ENCODE measurements at regions not wholly inside any gene's neighbourhood (a gene's known extent, or its start where the extent isn't known, plus 50 kb on each side); places are given as distances from the start of the nearest gene placed in this dataset.
"Not testable (repeated sequence)": the region's sequence is repeated elsewhere in the genome, so short reads cannot be mapped to it uniquely, and the experiment has no call there.

DNA sequence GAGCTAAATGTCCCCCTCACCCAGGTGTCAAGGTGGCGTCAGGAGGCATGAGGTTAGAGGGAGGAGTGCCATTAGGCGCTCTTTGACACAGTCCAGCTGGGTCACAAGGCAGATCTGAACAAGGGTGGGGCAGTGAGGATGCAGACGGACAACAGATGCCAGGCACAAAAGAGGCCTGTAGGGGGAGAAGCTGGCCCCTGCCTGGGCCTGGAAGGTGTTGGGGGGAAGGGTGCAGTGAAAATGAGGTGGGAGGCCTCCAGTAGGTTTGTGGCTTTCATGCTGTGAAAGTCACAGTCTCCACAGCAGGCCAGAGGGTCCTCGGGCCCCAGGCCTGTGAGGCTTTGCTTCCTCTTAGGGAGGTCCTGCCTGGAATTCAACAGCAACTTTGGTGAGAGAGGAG is 85.0 kb upstream of the PLET1 start:
- no peak for TF ChIP-seq POLR2A (IDR thresholded peaks at IDR 0.05)
- TF ChIP-seq, protein P1, sequence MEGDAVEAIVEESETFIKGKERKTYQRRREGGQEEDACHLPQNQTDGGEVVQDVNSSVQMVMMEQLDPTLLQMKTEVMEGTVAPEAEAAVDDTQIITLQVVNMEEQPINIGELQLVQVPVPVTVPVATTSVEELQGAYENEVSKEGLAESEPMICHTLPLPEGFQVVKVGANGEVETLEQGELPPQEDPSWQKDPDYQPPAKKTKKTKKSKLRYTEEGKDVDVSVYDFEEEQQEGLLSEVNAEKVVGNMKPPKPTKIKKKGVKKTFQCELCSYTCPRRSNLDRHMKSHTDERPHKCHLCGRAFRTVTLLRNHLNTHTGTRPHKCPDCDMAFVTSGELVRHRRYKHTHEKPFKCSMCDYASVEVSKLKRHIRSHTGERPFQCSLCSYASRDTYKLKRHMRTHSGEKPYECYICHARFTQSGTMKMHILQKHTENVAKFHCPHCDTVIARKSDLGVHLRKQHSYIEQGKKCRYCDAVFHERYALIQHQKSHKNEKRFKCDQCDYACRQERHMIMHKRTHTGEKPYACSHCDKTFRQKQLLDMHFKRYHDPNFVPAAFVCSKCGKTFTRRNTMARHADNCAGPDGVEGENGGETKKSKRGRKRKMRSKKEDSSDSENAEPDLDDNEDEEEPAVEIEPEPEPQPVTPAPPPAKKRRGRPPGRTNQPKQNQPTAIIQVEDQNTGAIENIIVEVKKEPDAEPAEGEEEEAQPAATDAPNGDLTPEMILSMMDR (IDR thresholded peaks at IDR 0.05), result no peak
- WGBS, 2 donors, result 73 to 74% methylated on average over 4 of the region's 4 CpGs
- intact Hi-C loops (cut with DNase I; ENCODE audit: low total_unique reads), result no loop called here
- no peak overlapping the region for H3K4me3 ChIP-seq (ENCODE audit: low read depth, poor library complexity, severe bottlenecking)
- peak in 1 of 2 donors; percentile 68 for DNase-seq (ENCODE audit: low spot score in 2 of 2)

DNA sequence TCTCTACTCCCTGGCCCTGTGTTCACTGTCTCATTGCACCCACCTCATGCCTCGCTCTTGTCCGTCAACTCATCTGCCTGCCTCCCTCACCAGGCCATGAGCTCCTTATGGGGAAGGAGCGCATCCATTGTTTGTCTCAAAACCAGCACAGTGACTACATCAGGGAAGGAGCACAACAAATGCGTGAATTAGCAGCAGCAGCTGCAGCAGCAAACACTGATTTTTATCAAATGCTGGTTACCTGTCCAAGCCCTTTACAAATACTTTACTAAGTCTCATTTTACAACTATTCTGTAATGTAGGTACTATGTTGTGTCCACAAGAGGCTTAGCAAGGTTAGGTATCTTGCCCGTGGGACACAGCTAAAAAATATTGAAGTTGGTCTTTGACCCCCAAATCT is 85.9 kb upstream of the PLET1 start:
- TF ChIP-seq, protein P1 (IDR thresholded peaks at IDR 0.05), result no peak
- no peak for TF ChIP-seq POLR2A (IDR thresholded peaks at IDR 0.05)
- 98 to 99% methylated on average over 5 of the region's 5 CpGs for WGBS, 2 donors
- intact Hi-C loops (cut with DNase I; ENCODE audit: low total_unique reads), result no loop called here
- DNase-seq (ENCODE audit: low spot score in 2 of 2), result no peak
- no peak overlapping the region for H3K4me3 ChIP-seq (ENCODE audit: low read depth, poor library complexity, severe bottlenecking)

DNA sequence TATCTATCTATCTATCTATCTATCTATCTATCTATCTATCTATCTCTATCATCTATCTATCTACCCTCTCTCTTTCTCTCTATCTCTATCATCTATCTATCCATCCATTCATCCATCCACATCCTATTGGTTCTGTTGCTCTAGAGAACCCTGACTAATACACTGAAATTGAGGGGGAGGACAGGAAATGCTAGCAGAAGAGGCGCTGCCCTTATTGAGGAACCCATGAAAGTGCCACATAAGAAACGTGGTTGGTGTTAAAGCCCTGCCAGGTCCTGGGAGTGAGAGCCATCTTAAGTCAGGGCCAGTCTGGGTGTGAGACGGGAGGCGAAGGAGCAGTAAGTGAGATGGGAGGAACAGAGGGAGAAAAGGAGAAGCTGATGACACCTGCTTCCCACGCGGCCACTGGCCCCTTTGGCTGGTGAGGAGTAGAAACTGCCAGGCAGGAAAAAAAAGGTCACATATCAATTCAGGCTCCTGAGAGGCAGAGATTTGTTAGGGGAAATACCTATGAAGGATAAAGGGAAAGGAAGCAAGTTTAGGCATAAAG is 87.9 kb upstream of the PLET1 start:
- TF ChIP-seq, protein P1 (IDR thresholded peaks at IDR 0.05), result no peak
- peak in 1 of 2 donors; percentile 68 for DNase-seq (ENCODE audit: low spot score in 2 of 2)
- intact Hi-C loops (cut with DNase I; ENCODE audit: low total_unique reads), result no loop called here
- H3K4me3 ChIP-seq (ENCODE audit: low read depth, poor library complexity, severe bottlenecking), result no peak overlapping the region
- WGBS, 2 donors, result 84% methylated on average over 6 of the region's 6 CpGs

DNA sequence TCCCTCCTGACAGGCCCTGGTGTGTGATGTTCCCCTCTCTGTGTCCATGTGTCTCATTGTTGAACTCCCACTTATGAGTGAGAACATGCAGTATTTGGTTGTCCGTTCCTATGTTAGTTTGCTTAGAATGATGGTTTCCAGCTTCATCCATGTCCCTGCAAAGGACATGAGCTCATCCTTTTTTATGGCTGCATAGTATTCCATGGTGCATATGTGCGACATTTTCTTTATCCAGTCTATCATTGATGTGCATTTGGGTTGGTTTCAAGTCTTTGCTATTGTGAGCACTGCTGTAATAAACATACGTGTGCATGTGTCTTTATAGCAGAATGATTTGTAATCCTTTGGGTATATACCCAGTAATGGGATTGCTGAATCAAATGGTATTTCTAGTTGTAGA is 90.8 kb upstream of the PLET1 start:
- WGBS, 2 donors, result 92 to 96% methylated on average over 3 of the region's 3 CpGs
- intact Hi-C loops (cut with DNase I; ENCODE audit: low total_unique reads); H3K4me3 ChIP-seq (ENCODE audit: low read depth, poor library complexity, severe bottlenecking); DNase-seq (ENCODE audit: low spot score in 2 of 2): not testable (repeated sequence)

GRCh38 chr11:112352907-112353306 is 92.2 kb upstream of the PLET1 start:
- no peak overlapping the region for H3K4me3 ChIP-seq (ENCODE audit: low read depth, poor library complexity, severe bottlenecking)
- 78 to 80% methylated on average over 2 of the region's 2 CpGs for WGBS, 2 donors
- intact Hi-C loops (cut with DNase I; ENCODE audit: low total_unique reads), result no loop called here
- TF ChIP-seq POLR2A (IDR thresholded peaks at IDR 0.05), result no peak
- TF ChIP-seq, protein P1 (IDR thresholded peaks at IDR 0.05), result no peak
- peak in 1 of 2 donors; percentile 52 for DNase-seq (ENCODE audit: low spot score in 2 of 2)

GRCh38 chr11:112354364-112354763 is 93.7 kb upstream of the PLET1 start:
- DNase-seq (ENCODE audit: low spot score in 2 of 2), result no peak
- intact Hi-C loops (cut with DNase I; ENCODE audit: low total_unique reads), result no loop called here
- TF ChIP-seq, protein P1 (IDR thresholded peaks at IDR 0.05), result no peak
- no peak for TF ChIP-seq POLR2A (IDR thresholded peaks at IDR 0.05)
- no peak overlapping the region for H3K4me3 ChIP-seq (ENCODE audit: low read depth, poor library complexity, severe bottlenecking)
- 95 to 100% methylated on average over 3 of the region's 3 CpGs for WGBS, 2 donors
